OCI-LY1 (cell line): ENCODE measurements at regions not wholly inside any gene's neighbourhood (a gene's known extent, or its start where the extent isn't known, plus 50 kb on each side); places are given as distances from the start of the nearest gene placed in this dataset.

ENCODE experiments used
- H2AFZ ChIP-seq: fragments of 200-600 bp; sonication (generic), shearing (Covaris generic); 2 replicates; pipeline ENCODE4 v1.6.0; 2014; ENCODE audit warnings: antibody characterized with exemption, mild to moderate bottlenecking, low read length
- H3F3A ChIP-seq: fragments of 200-600 bp; sonication (generic), shearing (Covaris generic); 2 replicates; pipeline ENCODE4 v1.6.0; 2014; ENCODE audit warnings: mild to moderate bottlenecking, antibody characterized with exemption, low read length, moderate library complexity; ENCODE audit not compliant: insufficient read depth
- H3K27ac ChIP-seq: fragments of 200-600 bp; sonication (generic); 2 replicates; pipeline ENCODE4 v1.5.1; 2014; ENCODE audit warnings: low read length, mixed run types, mild to moderate bottlenecking, low read depth; ENCODE audit not compliant: poor library complexity, severe bottlenecking
- H3K27me3 ChIP-seq: fragments of 200-600 bp; sonication (generic); 2 replicates; pipeline ENCODE4 v1.6.0; 2014; ENCODE audit warnings: antibody characterized with exemption, mild to moderate bottlenecking, low read length, moderate library complexity; ENCODE audit not compliant: insufficient read depth
- H3K36me3 ChIP-seq: fragments of 200-600 bp; sonication (generic); 2 replicates; pipeline ENCODE4 v1.6.1; 2014; ENCODE audit warnings: mild to moderate bottlenecking, antibody characterized with exemption, low read length, moderate library complexity, mixed read lengths; ENCODE audit not compliant: insufficient read depth
- H3K4me1 ChIP-seq: fragments of 200-600 bp; sonication (generic); 2 replicates; pipeline ENCODE4 v1.5.1; 2014; ENCODE audit warnings: mild to moderate bottlenecking, low read length, moderate library complexity; ENCODE audit not compliant: insufficient read depth, severe bottlenecking
- H3K4me2 ChIP-seq: fragments of 200-600 bp; sonication (generic), shearing (Covaris generic); 2 replicates; pipeline ENCODE4 v1.6.1; 2014; ENCODE audit warnings: low read length
- H3K4me3 ChIP-seq: fragments of 200-600 bp; sonication (generic); 2 replicates; pipeline ENCODE4 v1.5.1; 2014; ENCODE audit warnings: low read length, low read depth, mild to moderate bottlenecking, mixed read lengths; ENCODE audit not compliant: poor library complexity, severe bottlenecking
- H3K79me2 ChIP-seq: fragments of 200-600 bp; shearing (Covaris generic); 2 replicates; pipeline ENCODE4 v1.6.1; 2016; ENCODE audit warnings: mixed run types, low read length, mixed read lengths; ENCODE audit not compliant: insufficient read depth
- H3K9ac ChIP-seq: fragments of 200-600 bp; sonication (generic), shearing (Covaris generic); 2 replicates; pipeline ENCODE4 v1.6.1; 2014; ENCODE audit warnings: mild to moderate bottlenecking, low read length, mixed read lengths
- H3K9me2 ChIP-seq: fragments of 200-600 bp; sonication (generic), shearing (Covaris generic); 2 replicates; pipeline ENCODE4 v1.6.1; 2014; ENCODE audit warnings: low read depth, mild to moderate bottlenecking, low read length, mixed read lengths
- H3K9me3 ChIP-seq: fragments of 200-600 bp; shearing (Covaris generic); 2 replicates; pipeline ENCODE4 v1.6.1; 2014; ENCODE audit warnings: low read length, mixed read lengths
- H4K20me1 ChIP-seq: fragments of 200-600 bp; sonication (generic), shearing (Covaris generic); 2 replicates; pipeline ENCODE4 v1.6.0; 2016; ENCODE audit warnings: mild to moderate bottlenecking, low read length; ENCODE audit not compliant: insufficient read depth
- CTCF ChIP-seq: fragments of 200-600 bp; sonication (generic), shearing (Covaris generic); IDR thresholded peaks from 2 replicates; pipeline ENCODE4 v1.5.1; 2017; ENCODE audit warnings: mild to moderate bottlenecking, antibody characterized with exemption, low read length, moderate library complexity, mixed read lengths
- EZH2 ChIP-seq: fragments of 200-600 bp; sonication (generic), shearing (Covaris generic); IDR thresholded peaks from 2 replicates; pipeline ENCODE4 v1.8.0; 2017; ENCODE audit warnings: borderline replicate concordance, mixed run types, mild to moderate bottlenecking, antibody characterized with exemption, low read length, moderate library complexity, mixed read lengths

DNA sequence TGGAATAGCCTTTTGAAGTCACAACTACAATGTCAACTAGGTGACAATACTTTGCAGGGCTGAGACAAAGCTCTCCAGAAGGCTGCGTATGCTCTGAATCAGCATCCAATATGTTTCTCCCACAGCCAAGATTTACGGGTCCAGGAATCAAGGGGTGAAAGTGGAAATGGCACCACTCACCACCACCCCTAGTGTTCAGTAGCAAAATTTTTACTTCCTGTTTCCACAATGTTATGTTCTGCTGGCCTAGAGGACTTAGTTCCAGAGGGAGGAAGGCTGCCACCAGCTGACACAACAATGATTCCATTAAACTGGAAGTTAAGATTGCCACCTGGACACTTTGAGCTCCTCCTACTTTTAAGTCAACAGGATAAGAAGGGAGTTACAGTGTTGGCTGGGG lies 68.5 kb upstream of the MPEG1 start:
- Histone ChIP-seq H2AFZ (no peak overlapping the region), H3K79me2 (no peaks in the 10 kb centered on the region), H3K9me3 (0 out of 2 replicates have a peak, but pooled peaks cover 2% of the 10 kb centered on the region), H3K27me3 (no peaks in the 10 kb centered on the region), H3K4me1 (peaks cover 31% of the 10 kb centered on the region), H3K27ac (no peak overlapping the region), H3K4me2 (no peak overlapping the region), H3K9me2 (no peaks in the 10 kb centered on the region), H3F3A (no peaks in the 10 kb centered on the region), H3K9ac (no peak overlapping the region), H3K4me3 (no peak overlapping the region), H3K36me3 (peaks cover 12% of the 10 kb centered on the region), H4K20me1 (no peaks in the 10 kb centered on the region)
- TF ChIP-seq EZH2 (no peak), CTCF (peak; percentile 16; the same call in 1 of the 2 replicates)

- H3K79me2 ChIP-seq = no peaks in the 10 kb centered on the region
- peak overlapping the region; percentile 97 for H3K27ac ChIP-seq
- H3K9me3 ChIP-seq = 0 out of 2 replicates have a peak, but pooled peaks cover 2% of the 10 kb centered on the region
- H4K20me1 ChIP-seq = no peaks in the 10 kb centered on the region
- peak overlapping the region; percentile 62 for H3K9ac ChIP-seq
- peak overlapping the region; percentile 59 for H3K4me2 ChIP-seq
- H3K4me3 ChIP-seq = peak overlapping the region; percentile 18
- peaks cover 64% of the 10 kb centered on the region for H3K4me1 ChIP-seq
- TF ChIP-seq EZH2 (no peak), CTCF (no peak)
- no peaks in the 10 kb centered on the region for H3F3A ChIP-seq
- H3K9me2 ChIP-seq = no peaks in the 10 kb centered on the region
- H3K36me3 ChIP-seq = peaks cover 30% of the 10 kb centered on the region
- no peaks in the 10 kb centered on the region for H3K27me3 ChIP-seq
- no peak overlapping the region for H2AFZ ChIP-seq
These were observed 60.7 kb upstream of the MPEG1 start for GRCh38 chr11:59273373-59273841.

DNA sequence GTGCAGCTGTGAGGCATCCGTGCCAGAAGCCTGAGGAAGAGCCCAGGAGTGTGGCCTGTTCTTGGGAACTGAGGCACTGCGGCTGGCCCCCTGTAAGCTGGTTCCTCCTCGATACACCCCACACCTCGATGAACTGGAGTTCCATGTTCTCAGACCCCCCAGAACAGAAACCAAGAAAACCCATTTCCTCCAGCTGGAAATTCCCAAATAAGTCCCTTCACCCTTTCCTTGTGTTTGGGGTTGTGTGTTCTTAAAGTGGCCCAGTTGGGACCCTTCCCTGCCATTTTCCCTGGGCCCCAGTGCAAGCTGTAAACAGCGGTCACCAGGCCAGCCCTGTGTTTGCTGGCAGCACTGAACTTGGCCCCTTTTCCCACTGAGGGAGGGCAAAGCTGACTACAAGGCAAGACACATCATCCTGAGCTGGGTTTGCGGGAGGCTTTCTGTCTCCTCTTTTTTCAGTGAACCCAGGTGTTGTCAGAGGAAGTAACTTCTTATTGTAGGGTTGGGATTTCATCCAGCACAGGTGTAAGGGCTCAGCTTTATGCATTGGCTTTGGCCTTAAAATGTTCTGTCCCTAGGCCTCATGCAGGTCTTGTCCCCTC lies 60.1 kb upstream of the MPEG1 start:
- Histone ChIP-seq H3K9me2 (no peaks in the 10 kb centered on the region), H3K9me3 (no peaks in the 10 kb centered on the region), H2AFZ (no peak overlapping the region), H3K9ac (peak overlapping the region; percentile 53), H3K4me1 (peaks cover 69% of the 10 kb centered on the region), H3K79me2 (no peaks in the 10 kb centered on the region), H3F3A (no peaks in the 10 kb centered on the region), H3K27me3 (no peaks in the 10 kb centered on the region), H3K4me2 (peak overlapping the region; percentile 59), H4K20me1 (no peaks in the 10 kb centered on the region), H3K4me3 (peak overlapping the region; percentile 18), H3K36me3 (peaks cover 36% of the 10 kb centered on the region), H3K27ac (peak overlapping the region; percentile 97)
- no peak for TF ChIP-seq EZH2
- TF ChIP-seq CTCF = no peak
